ENCODE measurements at regions not wholly inside any gene's neighbourhood (a gene's known extent, or its start where the extent isn't known, plus 50 kb on each side); places are given as distances from the start of the nearest gene placed in this dataset.

- H3K9me3 ChIP-seq (ENCODE audit: insufficient read depth, low read length): no peaks in the 10 kb centered on the region
- no peak overlapping the region for H2AFZ ChIP-seq (ENCODE audit: low read depth, low read length, severe bottlenecking)
- no peaks in the 10 kb centered on the region for H3K36me3 ChIP-seq (ENCODE audit: low read length)
- no peak overlapping the region for H3K4me3 ChIP-seq (ENCODE audit: insufficient read depth, low read length, poor library complexity, severe bottlenecking)
- H4K20me1 ChIP-seq (ENCODE audit: low read depth, low read length): no peaks in the 10 kb centered on the region
- no peak for TF ChIP-seq EZH2phosphoT487 (conservative IDR thresholded peaks at IDR 0.05; ENCODE audit: low read length)
- TF ChIP-seq CTCF (IDR thresholded peaks at IDR 0.05; ENCODE audit: insufficient read depth, low read length, poor library complexity, severe bottlenecking): no peak
- H3K9ac ChIP-seq (ENCODE audit: low read length): no peak overlapping the region
- H3K9me2 ChIP-seq (replicated peaks; ENCODE audit: insufficient read depth, low read length): no peaks in the 10 kb centered on the region
- H3K27me3 ChIP-seq (ENCODE audit: low read length): no peaks in the 10 kb centered on the region
- H3K79me2 ChIP-seq (ENCODE audit: insufficient read depth, low read length): no peaks in the 10 kb centered on the region
- no peak overlapping the region for H3K4me2 ChIP-seq (ENCODE audit: low read depth, low read length, poor library complexity, severe bottlenecking)
- no peak overlapping the region for H3K27ac ChIP-seq (ENCODE audit: low read depth, low read length)
- no peaks in the 10 kb centered on the region for H3F3A ChIP-seq (ENCODE audit: insufficient read depth)
These were observed 794.2 kb upstream of the NXPH2 start for GRCh38 chr2:139574371-139574770.

- H3K4me3 ChIP-seq (ENCODE audit: insufficient read depth, low read length, poor library complexity, severe bottlenecking): no peak overlapping the region
- no peaks in the 10 kb centered on the region for H3K9me2 ChIP-seq (replicated peaks; ENCODE audit: insufficient read depth, low read length)
- H3K27ac ChIP-seq (ENCODE audit: low read depth, low read length): no peak overlapping the region
- H3K36me3 ChIP-seq (ENCODE audit: low read length): no peaks in the 10 kb centered on the region
- TF ChIP-seq EZH2phosphoT487 (conservative IDR thresholded peaks at IDR 0.05; ENCODE audit: low read length) (no peak), CTCF (IDR thresholded peaks at IDR 0.05; ENCODE audit: insufficient read depth, low read length, poor library complexity, severe bottlenecking) (no peak)
- no peak overlapping the region for H3K4me2 ChIP-seq (ENCODE audit: low read depth, low read length, poor library complexity, severe bottlenecking)
- H3K9ac ChIP-seq (ENCODE audit: low read length): no peak overlapping the region
- H3K9me3 ChIP-seq (ENCODE audit: insufficient read depth, low read length): no peaks in the 10 kb centered on the region
- H3F3A ChIP-seq (ENCODE audit: insufficient read depth): no peaks in the 10 kb centered on the region
- no peaks in the 10 kb centered on the region for H4K20me1 ChIP-seq (ENCODE audit: low read depth, low read length)
- no peak overlapping the region for H2AFZ ChIP-seq (ENCODE audit: low read depth, low read length, severe bottlenecking)
- H3K27me3 ChIP-seq (ENCODE audit: low read length): no peaks in the 10 kb centered on the region
- H3K79me2 ChIP-seq (ENCODE audit: insufficient read depth, low read length): no peaks in the 10 kb centered on the region
These were observed 776.6 kb upstream of the NXPH2 start for GRCh38 chr2:139556789-139557188.

- Histone ChIP-seq H3K27ac (ENCODE audit: low read depth, low read length) (no peak overlapping the region), H3K27me3 (ENCODE audit: low read length) (no peaks in the 10 kb centered on the region), H4K20me1 (ENCODE audit: low read depth, low read length) (no peaks in the 10 kb centered on the region), H2AFZ (ENCODE audit: low read depth, low read length, severe bottlenecking) (no peak overlapping the region), H3K9me3 (ENCODE audit: insufficient read depth, low read length) (no peaks in the 10 kb centered on the region), H3F3A (ENCODE audit: insufficient read depth) (no peaks in the 10 kb centered on the region), H3K9ac (ENCODE audit: low read length) (no peak overlapping the region), H3K4me3 (ENCODE audit: insufficient read depth, low read length, poor library complexity, severe bottlenecking) (no peak overlapping the region), H3K36me3 (ENCODE audit: low read length) (no peaks in the 10 kb centered on the region), H3K79me2 (ENCODE audit: insufficient read depth, low read length) (no peaks in the 10 kb centered on the region), H3K4me2 (ENCODE audit: low read depth, low read length, poor library complexity, severe bottlenecking) (no peak overlapping the region), H3K9me2 (replicated peaks; ENCODE audit: insufficient read depth, low read length) (no peaks in the 10 kb centered on the region)
- TF ChIP-seq EZH2phosphoT487 (conservative IDR thresholded peaks at IDR 0.05; ENCODE audit: low read length) (no peak), CTCF (IDR thresholded peaks at IDR 0.05; ENCODE audit: insufficient read depth, low read length, poor library complexity, severe bottlenecking) (no peak)
These were observed 770.7 kb upstream of the NXPH2 start for GRCh38 chr2:139550873-139551272.
